ENCODE measurements at regions not wholly inside any gene's neighbourhood (a gene's known extent, or its start where the extent isn't known, plus 50 kb on each side); places are given as distances from the start of the nearest gene placed in this dataset.

DNA sequence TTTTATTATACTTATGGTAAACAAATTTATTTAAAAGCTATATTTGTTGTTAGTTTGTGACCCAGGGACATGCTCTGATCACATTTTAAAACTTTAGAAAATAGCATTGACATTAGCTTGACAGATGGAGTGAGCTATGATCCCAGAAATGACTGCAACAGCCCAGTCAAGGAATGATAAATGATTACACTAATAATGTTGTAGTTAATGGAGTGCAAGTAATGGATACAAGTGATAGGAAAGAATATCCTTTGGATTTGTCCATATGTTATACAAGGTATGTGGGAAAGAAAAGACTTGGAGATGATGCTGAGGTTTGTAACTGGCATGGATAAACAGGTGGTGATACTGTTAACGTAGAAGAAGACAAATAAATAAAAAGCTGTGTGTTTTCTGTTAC, 1908.7 kb downstream of the MRPL39 start:
- Histone ChIP-seq H3K9ac (ENCODE audit: low read length) (no peak overlapping the region), H3K27me3 (ENCODE audit: low read depth, low read length) (no peaks in the 10 kb centered on the region), H2AFZ (ENCODE audit: low read depth, low read length) (no peak overlapping the region), H4K20me1 (ENCODE audit: insufficient read depth, low read length) (no peaks in the 10 kb centered on the region), H3K4me1 (ENCODE audit: low read length) (peaks cover 5% of the 10 kb centered on the region), H3K79me2 (ENCODE audit: low read length) (no peaks in the 10 kb centered on the region), H3K27ac (ENCODE audit: low read length) (no peak overlapping the region), H3K36me3 (replicated peaks; ENCODE audit: low read depth, low read length) (no peaks in the 10 kb centered on the region), H3K4me2 (ENCODE audit: low read length) (no peak overlapping the region), H3K4me3 (ENCODE audit: low read length) (no peak overlapping the region), H3K9me3 (ENCODE audit: insufficient read depth, low read length) (no peaks in the 10 kb centered on the region)
- TF ChIP-seq, protein P1, sequence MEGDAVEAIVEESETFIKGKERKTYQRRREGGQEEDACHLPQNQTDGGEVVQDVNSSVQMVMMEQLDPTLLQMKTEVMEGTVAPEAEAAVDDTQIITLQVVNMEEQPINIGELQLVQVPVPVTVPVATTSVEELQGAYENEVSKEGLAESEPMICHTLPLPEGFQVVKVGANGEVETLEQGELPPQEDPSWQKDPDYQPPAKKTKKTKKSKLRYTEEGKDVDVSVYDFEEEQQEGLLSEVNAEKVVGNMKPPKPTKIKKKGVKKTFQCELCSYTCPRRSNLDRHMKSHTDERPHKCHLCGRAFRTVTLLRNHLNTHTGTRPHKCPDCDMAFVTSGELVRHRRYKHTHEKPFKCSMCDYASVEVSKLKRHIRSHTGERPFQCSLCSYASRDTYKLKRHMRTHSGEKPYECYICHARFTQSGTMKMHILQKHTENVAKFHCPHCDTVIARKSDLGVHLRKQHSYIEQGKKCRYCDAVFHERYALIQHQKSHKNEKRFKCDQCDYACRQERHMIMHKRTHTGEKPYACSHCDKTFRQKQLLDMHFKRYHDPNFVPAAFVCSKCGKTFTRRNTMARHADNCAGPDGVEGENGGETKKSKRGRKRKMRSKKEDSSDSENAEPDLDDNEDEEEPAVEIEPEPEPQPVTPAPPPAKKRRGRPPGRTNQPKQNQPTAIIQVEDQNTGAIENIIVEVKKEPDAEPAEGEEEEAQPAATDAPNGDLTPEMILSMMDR (IDR thresholded peaks at IDR 0.05; ENCODE audit: low read depth, low read length), result no peak
- TF ChIP-seq EZH2phosphoT487 (IDR thresholded peaks at IDR 0.05; ENCODE audit: low read depth), result no peak

DNA sequence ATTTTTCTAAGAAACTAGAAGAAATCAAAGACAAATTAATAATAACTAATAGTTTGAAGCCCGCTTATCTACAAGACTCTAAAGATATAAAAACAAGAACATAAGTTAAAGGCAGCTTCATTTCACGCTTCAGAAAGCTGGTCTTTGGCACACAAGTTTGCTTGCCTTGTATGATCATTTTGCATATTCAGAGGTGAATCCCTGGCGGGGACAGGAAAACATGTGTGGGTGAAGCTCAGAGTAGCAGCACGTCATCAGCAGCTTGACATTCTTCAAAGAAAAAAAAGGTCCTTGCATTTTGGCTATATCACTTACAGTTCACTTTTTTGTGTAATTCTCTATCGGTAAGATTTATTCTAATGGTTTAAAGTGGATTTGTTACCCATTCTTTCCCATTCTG, 1911.8 kb downstream of the MRPL39 start:
- Histone ChIP-seq H3K4me1 (ENCODE audit: low read length) (peaks cover 5% of the 10 kb centered on the region), H3K4me3 (ENCODE audit: low read length) (peak overlapping the region; percentile 26; the same call in 1 of the 2 replicates), H3K9me3 (ENCODE audit: insufficient read depth, low read length) (no peaks in the 10 kb centered on the region), H2AFZ (ENCODE audit: low read depth, low read length) (peak overlapping the region; percentile 43; the same call in 1 of the 2 replicates), H3K27me3 (ENCODE audit: low read depth, low read length) (no peaks in the 10 kb centered on the region), H3K36me3 (replicated peaks; ENCODE audit: low read depth, low read length) (no peaks in the 10 kb centered on the region), H3K9ac (ENCODE audit: low read length) (no peak overlapping the region), H4K20me1 (ENCODE audit: insufficient read depth, low read length) (no peaks in the 10 kb centered on the region), H3K27ac (ENCODE audit: low read length) (no peak overlapping the region), H3K79me2 (ENCODE audit: low read length) (no peaks in the 10 kb centered on the region), H3K4me2 (ENCODE audit: low read length) (peak overlapping the region; percentile 45)
- TF ChIP-seq, protein P1 (IDR thresholded peaks at IDR 0.05; ENCODE audit: low read depth, low read length), result no peak
- no peak for TF ChIP-seq EZH2phosphoT487 (IDR thresholded peaks at IDR 0.05; ENCODE audit: low read depth)

DNA sequence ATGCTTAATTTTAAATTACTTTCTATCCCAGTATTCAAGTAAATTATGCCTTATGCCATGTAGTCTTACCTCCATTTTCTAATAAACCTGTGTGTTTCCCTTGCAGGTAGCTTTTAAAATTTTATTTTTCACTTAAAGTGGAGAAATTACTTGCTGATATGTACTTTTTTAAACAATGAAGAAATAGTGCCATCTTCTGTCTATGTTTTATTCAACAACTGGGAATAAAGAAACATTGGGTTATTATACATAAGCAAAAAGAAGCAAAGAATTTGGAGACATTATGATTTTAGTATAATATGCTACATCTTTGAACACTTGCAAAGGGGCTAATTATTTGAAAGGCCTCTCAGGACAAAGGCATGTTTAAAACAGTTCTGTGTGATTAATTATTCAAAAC, 1912.9 kb downstream of the MRPL39 start:
- H3K27ac ChIP-seq (ENCODE audit: low read length), result no peak overlapping the region
- H4K20me1 ChIP-seq (ENCODE audit: insufficient read depth, low read length), result no peaks in the 10 kb centered on the region
- H3K36me3 ChIP-seq (replicated peaks; ENCODE audit: low read depth, low read length), result no peaks in the 10 kb centered on the region

DNA sequence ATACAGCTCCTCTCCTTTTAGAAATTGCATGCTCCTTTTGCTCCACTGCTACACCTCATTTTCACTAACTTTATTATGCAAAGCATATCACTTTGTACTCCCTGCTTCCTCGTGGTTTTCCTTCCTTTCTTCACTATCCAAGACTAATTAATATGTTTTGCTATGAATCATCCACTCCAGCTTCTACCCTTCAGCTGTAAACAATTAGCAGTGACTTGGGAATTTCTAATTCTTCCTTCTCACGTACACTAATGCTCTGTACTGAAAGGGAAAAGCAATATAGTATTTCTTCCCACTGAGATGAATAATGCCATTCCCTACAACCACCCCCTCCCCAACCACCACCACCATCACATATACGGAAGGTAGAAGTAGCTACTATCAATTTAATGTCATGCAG, 1917.0 kb downstream of the MRPL39 start:
- Histone ChIP-seq H2AFZ (ENCODE audit: low read depth, low read length) (no peak overlapping the region), H4K20me1 (ENCODE audit: insufficient read depth, low read length) (no peaks in the 10 kb centered on the region), H3K27me3 (ENCODE audit: low read depth, low read length) (no peaks in the 10 kb centered on the region), H3K9me3 (ENCODE audit: insufficient read depth, low read length) (no peaks in the 10 kb centered on the region), H3K36me3 (replicated peaks; ENCODE audit: low read depth, low read length) (no peaks in the 10 kb centered on the region), H3K4me3 (ENCODE audit: low read length) (no peak overlapping the region), H3K79me2 (ENCODE audit: low read length) (no peaks in the 10 kb centered on the region), H3K4me1 (ENCODE audit: low read length) (peaks cover 1% of the 10 kb centered on the region), H3K27ac (ENCODE audit: low read length) (no peak overlapping the region), H3K9ac (ENCODE audit: low read length) (no peak overlapping the region), H3K4me2 (ENCODE audit: low read length) (no peak overlapping the region)
- TF ChIP-seq EZH2phosphoT487 (IDR thresholded peaks at IDR 0.05; ENCODE audit: low read depth), result no peak
- TF ChIP-seq, protein P1 (IDR thresholded peaks at IDR 0.05; ENCODE audit: low read depth, low read length), result no peak

More for the DNA sequence above, 1912.9 kb downstream of the MRPL39 start:
- no peak for TF ChIP-seq EZH2phosphoT487 (IDR thresholded peaks at IDR 0.05; ENCODE audit: low read depth)
- TF ChIP-seq, protein P1 (IDR thresholded peaks at IDR 0.05; ENCODE audit: low read depth, low read length), result peak; percentile 39
- Histone ChIP-seq H3K9ac (ENCODE audit: low read length) (no peak overlapping the region), H3K27me3 (ENCODE audit: low read depth, low read length) (no peaks in the 10 kb centered on the region), H3K9me3 (ENCODE audit: insufficient read depth, low read length) (no peaks in the 10 kb centered on the region), H3K79me2 (ENCODE audit: low read length) (no peaks in the 10 kb centered on the region), H3K4me3 (ENCODE audit: low read length) (no peak overlapping the region), H2AFZ (ENCODE audit: low read depth, low read length) (no peak overlapping the region), H3K4me1 (ENCODE audit: low read length) (peaks cover 5% of the 10 kb centered on the region), H3K4me2 (ENCODE audit: low read length) (no peak overlapping the region)

Data from OCI-LY3 (cell line).